Esophagus squamous epithelium (tissue), 5 donors: ENCODE measurements at regions not wholly inside any gene's neighbourhood (a gene's known extent, or its start where the extent isn't known, plus 50 kb on each side); places are given as distances from the start of the nearest gene placed in this dataset.

Experiments
- DNase-seq: peaks from one replicate; lab custom pipeline; 2025; lab: John Stamatoyannopoulos, UW
- H3K27ac ChIP-seq, 4 donors: fragments of 200-600 bp; sonication (generic); one replicate each; pipeline ENCODE4 v1.5.1; 2016 to 2019; ENCODE audit warnings: mild to moderate bottlenecking in 1 of 4
- H3K27me3 ChIP-seq, 4 donors: fragments of 200-600 bp; sonication (generic); 1 replicate in 3 of 4; 2 replicates in 1 of 4; pipeline versions ENCODE4 v1.5.1 to v1.6.0; 2017 to 2021; ENCODE audit warnings: antibody characterized with exemption in 1 of 4
- H3K36me3 ChIP-seq, 3 donors: fragments of 200-600 bp; sonication (generic); one replicate each; pipeline ENCODE4 v1.5.1; 2016 to 2019
- H3K4me1 ChIP-seq, 3 donors: fragments of 200-600 bp; sonication (generic); one replicate each; pipeline ENCODE4 v1.5.1; 2017 to 2019
- H3K4me3 ChIP-seq, 4 donors: fragments of 200-600 bp; sonication (generic); 1 replicate in 3 of 4; 2 replicates in 1 of 4; pipeline ENCODE4 v1.5.1; 2016 to 2019; ENCODE audit warnings: mild to moderate bottlenecking in 2 of 4, moderate library complexity in 1 of 4
- H3K9me3 ChIP-seq, 3 donors: fragments of 200-600 bp; sonication (generic); one replicate each; pipeline ENCODE4 v1.5.1; 2016 to 2019
- CTCF ChIP-seq, 6 experiments: fragments of 450-650 bp in 4 of 6; fragments of 200-600 bp in 2 of 6; sonication (generic) in 2 of 6; IDR thresholded peaks; one replicate each; pipeline ENCODE4 v1.5.1; 2016 to 2019; ENCODE audit warnings: antibody characterized with exemption in 6 of 6, mild to moderate bottlenecking in 4 of 6, moderate library complexity in 4 of 6
- POLR2A ChIP-seq, 4 donors: fragments of 450-650 bp; IDR thresholded peaks; one replicate each; pipeline ENCODE4 v1.6.1; 2017; ENCODE audit warnings: antibody characterized with exemption in 4 of 4, mild to moderate bottlenecking in 4 of 4, moderate library complexity in 3 of 4
- WGBS, 2 donors: methylation state at CpG; one replicate each; pipeline ENCODE4 v1.1.5; 2018; 5-methylcytosine and 5-hydroxymethylcytosine counted together
- intact Hi-C: fragments of 100-400 bp; cut with DNase I; formaldehyde crosslinking; loops from one replicate; pipeline ENCODE4 v1.15.0; 2022
- donor health status: DM: yes; HTN: yes; CAD: no.

- Histone ChIP-seq H3K4me3 (no peak overlapping the region), H3K36me3 (no peaks in the 10 kb centered on the region), H3K27me3 (no peaks in the 10 kb centered on the region), H3K27ac (no peak overlapping the region), H3K9me3 (no peaks in the 10 kb centered on the region), H3K4me1 (peaks cover 0 to 14% (median 0%) of the 10 kb centered on the region in 3 donors)
- no peak for DNase-seq
- intact Hi-C loops = no loop called here
- no peak for TF ChIP-seq CTCF (IDR thresholded peaks at IDR 0.05)
- no peak for TF ChIP-seq POLR2A (IDR thresholded peaks at IDR 0.05)
Measured at GRCh38 chr17:71969500-71969899, 151.3 kb upstream of the SOX9 start.

- no peak for DNase-seq
- H3K27ac ChIP-seq = peak overlapping the region in 3 of 4 donors; percentile 59 to 75 (median 62)
- H3K36me3 ChIP-seq = no peaks in the 10 kb centered on the region
- no peaks in the 10 kb centered on the region for H3K9me3 ChIP-seq
- no peak overlapping the region for H3K4me3 ChIP-seq
- TF ChIP-seq CTCF (IDR thresholded peaks at IDR 0.05) = no peak
- TF ChIP-seq POLR2A (IDR thresholded peaks at IDR 0.05) = no peak
- WGBS, 2 donors = 31 to 41% methylated on average over 1 of the region's 1 CpG
- H3K4me1 ChIP-seq = peaks cover 5 to 23% (median 6%) of the 10 kb centered on the region in 3 donors
- H3K27me3 ChIP-seq = no peaks in the 10 kb centered on the region
- intact Hi-C loops = no loop called here
Measured at GRCh38 chr17:71970312-71970711, 150.5 kb upstream of the SOX9 start.

- TF ChIP-seq POLR2A (IDR thresholded peaks at IDR 0.05) = no peak
- no peak for TF ChIP-seq CTCF (IDR thresholded peaks at IDR 0.05)
- intact Hi-C loops = no loop called here
- no peaks in the 10 kb centered on the region for H3K36me3 ChIP-seq
- H3K27ac ChIP-seq = no peak overlapping the region
- WGBS, 2 donors = 81 to 85% methylated on average over 4 of the region's 4 CpGs
- H3K9me3 ChIP-seq = no peaks in the 10 kb centered on the region
- no peak overlapping the region for H3K4me3 ChIP-seq
- no peak for DNase-seq
- H3K27me3 ChIP-seq = no peaks in the 10 kb centered on the region
- peaks cover 5 to 37% (median 15%) of the 10 kb centered on the region in 3 donors for H3K4me1 ChIP-seq
Measured at GRCh38 chr17:71974051-71974450, 146.8 kb upstream of the SOX9 start.

- peak overlapping the region; percentile 80 to 88 (median 82) for H3K27ac ChIP-seq
- TF ChIP-seq POLR2A (IDR thresholded peaks at IDR 0.05) = no peak
- no peak for TF ChIP-seq CTCF (IDR thresholded peaks at IDR 0.05)
Measured at GRCh38 chr17:71975331-71975801, 145.5 kb upstream of the SOX9 start.

GRCh38 chr17:71976011-71976649 lies 144.7 kb upstream of the SOX9 start:
- Histone ChIP-seq H3K9me3 (no peaks in the 10 kb centered on the region), H3K4me1 (peaks cover 5 to 25% (median 15%) of the 10 kb centered on the region in 3 donors), H3K27me3 (no peaks in the 10 kb centered on the region), H3K27ac (peak overlapping the region; percentile 64 to 88 (median 76)), H3K4me3 (peak overlapping the region in 3 of 4 donors; percentile 39 to 46 (median 43)), H3K36me3 (no peaks in the 10 kb centered on the region)
- no peak for DNase-seq
- intact Hi-C loops = no loop called here
- TF ChIP-seq POLR2A (IDR thresholded peaks at IDR 0.05) = no peak
- TF ChIP-seq CTCF (IDR thresholded peaks at IDR 0.05) = no peak
- 7 to 26% methylated on average over 7 of the region's 15 CpGs for WGBS, 2 donors

More at GRCh38 chr17:71975331-71975801, 145.5 kb upstream of the SOX9 start:
- Histone ChIP-seq H3K36me3 (no peaks in the 10 kb centered on the region), H3K9me3 (no peaks in the 10 kb centered on the region), H3K4me3 (peak overlapping the region; percentile 22 to 59 (median 41)), H3K27me3 (no peaks in the 10 kb centered on the region), H3K4me1 (peaks cover 5 to 32% (median 15%) of the 10 kb centered on the region in 3 donors)
- intact Hi-C loops = no loop called here
- no peak for DNase-seq
- WGBS, 2 donors = 5 to 7% methylated on average over 12 of the region's 13 CpGs
